IMR-90 (cell line): ENCODE measurements at regions not wholly inside any gene's neighbourhood (a gene's known extent, or its start where the extent isn't known, plus 50 kb on each side); places are given as distances from the start of the nearest gene placed in this dataset.

Experiments used
- BHLHE40 ChIP-seq: fragments of 150-350 bp; IDR thresholded peaks from 2 replicates; pipeline ENCODE4 v1.6.1; 2016; ENCODE audit warnings: mild to moderate bottlenecking, low read depth, low read length
- CTCF ChIP-seq: conservative IDR thresholded peaks from 2 replicates; pipeline ENCODE4 v1.5.1; 2012; ENCODE audit warnings: mild to moderate bottlenecking, low read depth, low read length, improper control_type of control experiment
- POLR2A ChIP-seq: IDR thresholded peaks from 2 replicates; pipeline ENCODE4 v1.6.1; 2012; ENCODE audit warnings: mild to moderate bottlenecking, low read depth, low read length

DNA sequence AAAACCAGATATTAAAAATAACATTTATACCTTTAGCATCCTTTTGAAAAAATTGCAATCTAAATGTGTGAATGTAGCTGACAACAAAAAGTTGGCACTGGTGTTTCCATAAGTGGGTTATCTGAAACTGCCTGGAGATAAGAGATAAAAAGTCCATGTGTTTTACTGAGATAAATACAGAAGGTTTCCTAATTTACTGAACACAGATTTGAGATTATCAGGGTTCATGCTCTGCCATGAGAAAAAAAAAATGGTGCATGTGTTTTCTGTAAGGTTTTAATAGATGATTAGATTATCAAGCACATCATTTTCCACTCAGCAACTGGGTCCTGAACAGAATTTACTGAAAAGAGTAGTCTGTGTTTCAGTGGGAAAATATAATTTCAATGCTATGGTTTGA lies 326.2 kb upstream of the SLIT2 start:
- no peak for TF ChIP-seq BHLHE40
- no peak for TF ChIP-seq POLR2A
- no peak for TF ChIP-seq CTCF
